Common myeloid progenitor, CD34-positive (primary cell): ENCODE measurements at regions not wholly inside any gene's neighbourhood (a gene's known extent, or its start where the extent isn't known, plus 50 kb on each side); places are given as distances from the start of the nearest gene placed in this dataset.
"Not testable (repeated sequence)": the region's sequence is repeated elsewhere in the genome, so short reads cannot be mapped to it uniquely, and the experiment has no call there.

ENCODE experiments used
- CTCF ChIA-PET: fragments of 350-600 bp; sonication (Branson Sonifier 250); formaldehyde crosslinking; loops from one replicate; lab custom pipeline; 2021; ENCODE audit warnings: antibody characterized with exemption; lab: Charles Lee
- POLR2A ChIA-PET: fragments of 350-600 bp; sonication (Branson Sonifier 250); formaldehyde crosslinking; loops from one replicate; lab custom pipeline; 2021; ENCODE audit warnings: antibody characterized with exemption; lab: Charles Lee
- DNase-seq, 3 donors: peaks; one replicate each; pipeline versions ENCODE4 v3.0.0 to v3.0.0-alpha.2; 2013
- H3K27ac ChIP-seq, 2 experiments: 1 replicate in 1 of 2; 2 replicates in 1 of 2; pipeline ENCODE4 v1.7.0; 2013; ENCODE audit warnings: inconsistent platforms in 2 of 2, low read length in 2 of 2, mild to moderate bottlenecking in 2 of 2, low read depth in 1 of 2, moderate library complexity in 1 of 2; ENCODE audit not compliant: severe bottlenecking in 2 of 2, insufficient read depth in 1 of 2, poor library complexity in 1 of 2
- H3K27me3 ChIP-seq, 5 experiments: replicated peaks in 2 of 5; 1 replicate in 3 of 5; 2 replicates in 2 of 5; pipeline versions ENCODE4 v1.6.1 to v1.7.0; 2013; ENCODE audit warnings: low read length in 4 of 5, mild to moderate bottlenecking in 2 of 5, moderate library complexity in 2 of 5, inconsistent platforms in 1 of 5; ENCODE audit not compliant: insufficient read depth in 5 of 5, control insufficient read depth in 4 of 5
- H3K36me3 ChIP-seq, 4 experiments: 1 replicate in 2 of 4; 2 replicates in 2 of 4; pipeline versions ENCODE4 v1.6.1 to v1.7.0; 2013; ENCODE audit warnings: low read length in 3 of 4, control low read depth in 1 of 4, mild to moderate bottlenecking in 1 of 4; ENCODE audit not compliant: control insufficient read depth in 4 of 4, insufficient read depth in 4 of 4
- H3K4me1 ChIP-seq, 4 experiments: 1 replicate in 3 of 4; 2 replicates in 1 of 4; pipeline versions ENCODE4 v1.6.1 to v1.7.1; 2013; ENCODE audit warnings: low read length in 3 of 4, mild to moderate bottlenecking in 3 of 4, control low read depth in 1 of 4, inconsistent platforms in 1 of 4, moderate library complexity in 1 of 4; ENCODE audit not compliant: control insufficient read depth in 4 of 4, insufficient read depth in 4 of 4; ENCODE audit errors: control extremely low read depth in 1 of 4
- H3K4me3 ChIP-seq, 7 experiments: 1 replicate in 4 of 7; 2 replicates in 3 of 7; pipeline versions ENCODE4 v1.5.1 to v1.7.0; 2013; ENCODE audit warnings: mild to moderate bottlenecking in 7 of 7, low read length in 6 of 7, moderate library complexity in 6 of 7, inconsistent platforms in 2 of 7, low read depth in 2 of 7, control low read depth in 1 of 7; ENCODE audit not compliant: insufficient read depth in 4 of 7, control insufficient read depth in 1 of 7; ENCODE audit errors: extremely low read depth in 1 of 7
- H3K9me3 ChIP-seq, 5 experiments: 1 replicate in 4 of 5; 2 replicates in 1 of 5; pipeline versions ENCODE4 v1.6.1 to v1.7.1; 2013; ENCODE audit warnings: low read length in 4 of 5, mild to moderate bottlenecking in 2 of 5, inconsistent platforms in 1 of 5, low read depth in 1 of 5, moderate library complexity in 1 of 5; ENCODE audit not compliant: control insufficient read depth in 4 of 5, insufficient read depth in 2 of 5; ENCODE audit errors: control extremely low read depth in 1 of 5
- WGBS: methylation state at CpG from one replicate; pipeline ENCODE4 v1.1.5; 2013; ENCODE audit not compliant: insufficient coverage; 5-methylcytosine and 5-hydroxymethylcytosine counted together

DNA sequence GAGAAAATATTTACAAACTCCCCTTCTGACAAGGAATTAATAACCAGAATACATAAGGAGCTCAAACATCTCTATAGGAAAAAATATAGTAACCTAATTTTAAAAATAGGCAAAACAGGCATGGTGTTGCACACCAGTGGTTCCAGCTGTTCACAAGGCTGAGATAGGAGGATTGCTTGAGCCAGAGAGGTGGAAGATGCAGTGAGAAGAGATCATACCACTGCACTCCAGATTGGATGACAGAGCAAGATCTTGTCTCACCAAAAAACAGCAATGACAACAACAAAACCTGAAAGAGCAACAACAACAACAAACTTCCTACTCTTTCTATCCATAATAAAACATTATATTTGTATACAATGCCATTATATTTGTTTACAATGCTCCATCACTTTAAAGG is 304.4 kb upstream of the CNTNAP2 start:
- Histone ChIP-seq H3K27ac (no peak overlapping the region), H3K27me3 (no peaks in the 10 kb centered on the region), H3K4me3 (no peak overlapping the region), H3K36me3 (no peaks in the 10 kb centered on the region), H3K4me1 (no peaks in the 10 kb centered on the region), H3K9me3 (peaks cover 0 to 2% (median 0%) of the 10 kb centered on the region in 5 experiments)
- DNase-seq = no peak
- ChIA-PET CTCF (no interaction called here), POLR2A (no interaction called here)

DNA sequence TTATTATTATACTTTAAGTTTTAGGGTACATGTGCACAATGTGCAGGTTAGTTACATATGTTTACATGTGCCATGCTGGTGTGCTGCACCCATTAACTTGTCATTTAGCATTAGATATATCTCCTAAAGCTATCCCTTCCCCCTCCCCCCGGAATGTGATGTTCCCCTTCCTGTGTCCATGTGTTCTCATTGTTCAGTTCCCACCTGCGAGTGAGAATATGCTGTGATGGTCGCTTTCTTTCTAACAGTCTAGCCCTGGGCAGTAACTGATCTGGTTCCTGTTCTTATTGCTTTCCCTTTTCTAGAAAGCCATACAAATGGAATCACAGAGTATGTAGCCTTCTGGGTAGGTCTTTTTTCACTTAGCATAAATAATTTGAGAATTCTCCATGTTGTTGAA is 311.1 kb upstream of the CNTNAP2 start:
- CTCF ChIA-PET = interaction anchor here (1.4 kb wide), 1 partner anchor 8 kb away, joined by 3 read pairs; no protein-coding TSS in a partner anchor
- H3K36me3 ChIP-seq, H3K27ac ChIP-seq, POLR2A ChIA-PET, H3K4me3 ChIP-seq, H3K9me3 ChIP-seq, H3K4me1 ChIP-seq, H3K27me3 ChIP-seq, DNase-seq: not testable (repeated sequence)
- WGBS = 87% methylated on average over 3 of the region's 3 CpGs

DNA sequence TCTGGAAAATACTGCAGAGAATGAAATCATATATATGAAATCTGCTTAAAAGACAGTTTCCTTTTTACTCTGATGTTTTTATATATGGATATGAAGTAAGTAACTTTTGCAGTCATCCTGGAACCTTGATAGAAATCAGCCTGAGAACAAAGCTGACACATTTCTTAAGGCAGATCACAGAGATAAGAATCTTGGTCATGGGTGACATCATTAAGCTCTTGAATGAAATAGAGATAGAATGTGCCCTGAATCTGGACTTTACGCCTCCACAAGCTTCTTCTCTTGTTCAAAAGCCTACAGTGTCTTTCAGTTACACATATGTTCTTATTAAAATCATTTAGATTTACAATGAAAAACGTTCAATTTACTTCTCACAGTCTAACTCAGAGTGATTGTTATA is 319.1 kb upstream of the CNTNAP2 start:
- no peak for DNase-seq
- Histone ChIP-seq H3K4me3 (no peak overlapping the region), H3K4me1 (no peaks in the 10 kb centered on the region), H3K9me3 (no peaks in the 10 kb centered on the region), H3K27ac (no peak overlapping the region), H3K36me3 (no peaks in the 10 kb centered on the region), H3K27me3 (no peaks in the 10 kb centered on the region)
- 100% methylated on average over 1 of the region's 2 CpGs for WGBS
- ChIA-PET POLR2A (no interaction called here), CTCF (interaction anchor here (1.2 kb wide), 1 partner anchor 8 kb away, joined by 3 read pairs; no protein-coding TSS in a partner anchor)

DNA sequence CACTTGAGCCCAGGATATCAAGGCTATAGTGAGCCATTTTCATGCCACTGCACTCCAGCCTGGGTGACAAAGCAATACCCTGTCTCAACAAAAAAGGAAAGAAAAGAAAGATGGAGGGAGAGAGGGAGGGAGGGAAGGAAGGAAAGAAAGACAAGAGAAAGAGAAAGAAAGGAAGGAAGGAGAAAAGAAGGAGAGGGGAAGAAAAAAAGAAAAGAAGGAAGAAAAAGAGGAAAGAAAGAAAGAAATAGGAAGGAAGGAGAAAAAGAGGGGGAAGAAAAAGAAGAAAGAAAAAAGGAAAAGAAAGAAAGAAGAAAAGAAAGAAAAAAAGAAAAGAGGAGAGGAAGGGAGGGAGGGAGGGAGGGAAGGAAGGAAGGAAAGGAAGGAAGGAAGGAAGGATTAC is 321.5 kb upstream of the CNTNAP2 start:
- no peak overlapping the region for H3K27ac ChIP-seq
- H3K4me1 ChIP-seq = no peaks in the 10 kb centered on the region
- no peak overlapping the region for H3K4me3 ChIP-seq
- H3K9me3 ChIP-seq = no peaks in the 10 kb centered on the region
- DNase-seq = no peak
- H3K27me3 ChIP-seq = no peaks in the 10 kb centered on the region
- ChIA-PET CTCF (no interaction called here), POLR2A (no interaction called here)
- no peaks in the 10 kb centered on the region for H3K36me3 ChIP-seq

DNA sequence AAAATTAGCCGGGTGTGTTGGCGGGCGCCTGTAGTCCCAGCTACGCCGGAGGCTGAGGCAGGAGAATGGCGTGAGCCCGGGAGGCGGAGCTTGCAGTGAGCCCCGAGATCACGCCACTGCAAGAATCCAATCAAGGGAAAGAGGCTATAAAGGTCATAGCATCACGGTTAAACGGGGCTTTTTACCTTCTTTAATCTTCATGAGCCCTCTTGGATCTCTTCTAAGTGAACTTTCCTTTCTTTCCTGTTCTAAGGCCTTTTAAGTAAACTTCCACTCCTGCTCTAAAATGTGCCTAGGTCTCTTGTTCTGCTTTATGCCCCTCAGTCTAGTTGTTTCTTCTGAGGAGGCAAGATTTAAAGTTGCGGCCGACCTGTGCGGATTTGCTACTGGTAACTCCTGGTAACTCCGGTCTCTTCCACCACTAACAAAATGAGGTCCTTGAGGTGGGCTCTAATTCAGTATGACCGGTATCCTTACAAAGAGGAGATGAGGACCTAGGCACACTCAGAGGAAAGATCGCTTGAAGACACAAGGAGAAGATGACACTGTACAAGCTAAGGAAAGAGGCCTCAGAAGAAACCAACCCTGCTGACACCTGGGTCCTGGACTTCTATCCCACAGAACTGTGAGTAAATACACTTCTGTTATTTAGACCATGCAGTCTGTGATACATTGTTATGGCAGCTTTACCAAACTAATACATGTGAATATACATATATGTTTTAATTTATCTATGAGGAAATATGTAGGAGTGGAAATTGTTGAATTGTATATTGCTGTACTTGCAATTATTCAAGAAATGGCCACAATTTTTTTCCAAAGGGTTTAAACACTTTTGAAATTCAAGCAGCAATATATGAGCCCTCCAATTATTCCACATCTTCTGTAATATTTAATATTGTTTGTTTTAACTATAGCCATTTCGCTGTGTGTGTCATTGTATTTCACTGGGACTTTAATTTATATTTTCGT is 331.5 kb upstream of the CNTNAP2 start:
- H3K9me3 ChIP-seq = no peaks in the 10 kb centered on the region
- H3K4me1 ChIP-seq = no peaks in the 10 kb centered on the region
- H3K27ac ChIP-seq = peak overlapping the region in 1 of 2 experiments; percentile 69
- POLR2A ChIA-PET = no interaction called here
- DNase-seq = no peak
- H3K36me3 ChIP-seq = no peaks in the 10 kb centered on the region
- CTCF ChIA-PET = no interaction called here
- 97% methylated on average over 17 of the region's 20 CpGs for WGBS
- no peaks in the 10 kb centered on the region for H3K27me3 ChIP-seq
- no peak overlapping the region for H3K4me3 ChIP-seq

DNA sequence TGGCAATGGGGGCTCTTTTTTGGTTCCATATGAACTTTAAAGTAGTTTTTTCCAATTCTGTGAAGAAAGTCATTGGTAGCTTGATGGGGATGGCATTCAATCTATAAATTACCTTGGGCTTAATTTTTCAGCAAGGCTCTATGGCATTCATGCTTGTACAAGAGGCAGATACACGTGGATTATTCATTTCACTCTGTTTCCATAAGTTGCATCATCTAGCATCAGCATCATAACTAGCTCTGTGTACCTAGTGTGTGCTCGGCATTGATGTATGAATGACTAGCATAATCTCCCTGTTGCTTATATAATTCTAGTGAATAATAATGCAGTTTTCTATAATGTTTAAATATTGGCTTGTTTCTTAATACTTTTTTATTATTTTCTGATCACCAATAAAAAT is 335.2 kb upstream of the CNTNAP2 start:
- not testable (repeated sequence) for H3K27me3 ChIP-seq
- WGBS = 67% methylated on average over 1 of the region's 2 CpGs

DNA sequence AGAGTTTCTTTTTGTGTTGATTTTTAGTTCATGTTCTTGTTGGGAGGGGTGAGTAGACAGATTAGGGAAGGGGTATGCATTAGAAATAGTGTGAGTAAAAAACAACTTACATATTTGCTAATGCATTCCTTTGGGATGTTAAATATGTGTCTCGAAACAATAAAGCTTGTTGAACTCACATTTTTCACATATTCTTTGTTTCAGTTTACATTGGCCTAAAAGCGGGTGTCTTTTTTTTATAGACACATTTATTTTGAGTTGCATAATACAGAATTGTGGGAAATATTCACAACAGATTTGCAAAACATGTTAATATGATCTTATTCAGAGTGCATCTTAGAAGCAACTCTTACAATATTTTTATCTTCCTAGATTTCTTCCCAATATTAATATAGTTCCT is 337.5 kb upstream of the CNTNAP2 start:
- Histone ChIP-seq H3K4me1 (no peaks in the 10 kb centered on the region), H3K36me3 (no peaks in the 10 kb centered on the region), H3K9me3 (no peaks in the 10 kb centered on the region), H3K27me3 (no peaks in the 10 kb centered on the region), H3K4me3 (no peak overlapping the region), H3K27ac (no peak overlapping the region)
- CTCF ChIA-PET = no interaction called here
- DNase-seq = no peak
- POLR2A ChIA-PET = no interaction called here
- WGBS = no CpG with 5 or more reads among the region's 2 CpGs

More for the DNA sequence above, 335.2 kb upstream of the CNTNAP2 start:
- H3K4me1 ChIP-seq, H3K27ac ChIP-seq, H3K36me3 ChIP-seq, POLR2A ChIA-PET, DNase-seq, H3K4me3 ChIP-seq, H3K9me3 ChIP-seq, CTCF ChIA-PET: not testable (repeated sequence)
